ENCODE measurements at regions not wholly inside any gene's neighbourhood (a gene's known extent, or its start where the extent isn't known, plus 50 kb on each side); places are given as distances from the start of the nearest gene placed in this dataset.

GRCh38 chr5:101271945-101272344 lies 368.9 kb upstream of the ST8SIA4 start:
- no peaks in the 10 kb centered on the region for H3K27me3 ChIP-seq (ENCODE audit: control insufficient read depth, insufficient read depth, low read length)
- no peak for TF ChIP-seq CTCF (IDR thresholded peaks at IDR 0.05; ENCODE audit: insufficient read depth, low read length, severe bottlenecking)
- no peaks in the 10 kb centered on the region for H3K36me3 ChIP-seq (ENCODE audit: control insufficient read depth, insufficient read depth, low read length)
- FAIRE-seq (no peak), DNase-seq (ENCODE audit: low read depth) (no peak)
- H3K4me3 ChIP-seq (ENCODE audit: low read depth, low read length): no peak overlapping the region

- no peak for FAIRE-seq
- no peak overlapping the region for H3K4me3 ChIP-seq (ENCODE audit: low read depth, low read length)
- TF ChIP-seq CTCF (IDR thresholded peaks at IDR 0.05; ENCODE audit: insufficient read depth, low read length, severe bottlenecking): no peak
- no peak for DNase-seq (ENCODE audit: low read depth)
- no peaks in the 10 kb centered on the region for H3K36me3 ChIP-seq (ENCODE audit: control insufficient read depth, insufficient read depth, low read length)
- H3K27me3 ChIP-seq (ENCODE audit: control insufficient read depth, insufficient read depth, low read length): no peaks in the 10 kb centered on the region
Measured at GRCh38 chr5:101271416-101271815, 368.3 kb upstream of the ST8SIA4 start.

GRCh38 chr5:101260857-101261256 lies 357.8 kb upstream of the ST8SIA4 start:
- no peak for DNase-seq (ENCODE audit: low read depth)
- Histone ChIP-seq H3K27me3 (ENCODE audit: control insufficient read depth, insufficient read depth, low read length) (peaks cover 1% of the 10 kb centered on the region), H3K36me3 (ENCODE audit: control insufficient read depth, insufficient read depth, low read length) (no peaks in the 10 kb centered on the region), H3K4me3 (ENCODE audit: low read depth, low read length) (no peak overlapping the region)
- FAIRE-seq: no peak
- no peak for TF ChIP-seq CTCF (IDR thresholded peaks at IDR 0.05; ENCODE audit: insufficient read depth, low read length, severe bottlenecking)

- no peak for TF ChIP-seq CTCF (IDR thresholded peaks at IDR 0.05; ENCODE audit: insufficient read depth, low read length, severe bottlenecking)
- Histone ChIP-seq H3K4me3 (ENCODE audit: low read depth, low read length) (no peak overlapping the region), H3K36me3 (ENCODE audit: control insufficient read depth, insufficient read depth, low read length) (no peaks in the 10 kb centered on the region), H3K27me3 (ENCODE audit: control insufficient read depth, insufficient read depth, low read length) (peaks cover 1% of the 10 kb centered on the region)
- DNase-seq (ENCODE audit: low read depth) (no peak), FAIRE-seq (no peak)
Measured at GRCh38 chr5:101253096-101253495, 350.0 kb upstream of the ST8SIA4 start.

- DNase-seq (ENCODE audit: low read depth) (peak; percentile 72), FAIRE-seq (no peak)
- Histone ChIP-seq H3K4me3 (ENCODE audit: low read depth, low read length) (no peak overlapping the region), H3K36me3 (ENCODE audit: control insufficient read depth, insufficient read depth, low read length) (no peaks in the 10 kb centered on the region), H3K27me3 (ENCODE audit: control insufficient read depth, insufficient read depth, low read length) (no peaks in the 10 kb centered on the region)
- no peak for TF ChIP-seq CTCF (IDR thresholded peaks at IDR 0.05; ENCODE audit: insufficient read depth, low read length, severe bottlenecking)
Measured at GRCh38 chr5:101244621-101245020, 341.5 kb upstream of the ST8SIA4 start.

- no peaks in the 10 kb centered on the region for H3K27me3 ChIP-seq (ENCODE audit: control insufficient read depth, insufficient read depth, low read length)
- FAIRE-seq (no peak), DNase-seq (ENCODE audit: low read depth) (no peak)
- H3K36me3 ChIP-seq (ENCODE audit: control insufficient read depth, insufficient read depth, low read length): no peaks in the 10 kb centered on the region
- TF ChIP-seq CTCF (IDR thresholded peaks at IDR 0.05; ENCODE audit: insufficient read depth, low read length, severe bottlenecking): no peak
- no peak overlapping the region for H3K4me3 ChIP-seq (ENCODE audit: low read depth, low read length)
Measured at GRCh38 chr5:101212942-101213514, 309.9 kb upstream of the ST8SIA4 start.

Measured in bronchial epithelial cell (primary cell).